Activated CD4-positive, alpha-beta memory T cell treated with anti-CD3 and anti-CD28 coated beads, Interleukin-2, amount 10 ng/mL, durations not matched to agents 7 days and 5 days (primary cell): ENCODE measurements at regions not wholly inside any gene's neighbourhood (a gene's known extent, or its start where the extent isn't known, plus 50 kb on each side); places are given as distances from the start of the nearest gene placed in this dataset.

Experiments
- CTCF ChIA-PET: fragments of 350-600 bp; sonication (Branson Sonifier 250); formaldehyde crosslinking; loops from one replicate; lab custom pipeline; 2021; ENCODE audit warnings: antibody characterized with exemption, inconsistent platforms; lab: Charles Lee
- POLR2A ChIA-PET: fragments of 350-600 bp; sonication (Branson Sonifier 250); formaldehyde crosslinking; loops from one replicate; lab custom pipeline; 2021; ENCODE audit warnings: antibody characterized with exemption; lab: Charles Lee
- DNase-seq: peaks from one replicate; pipeline ENCODE4 v3.0.0-alpha.2; 2020
- H3K27ac Mint-ChIP-seq: one replicate; pipeline ENCODE4 v1.8.0; 2021; ENCODE audit warnings: mild to moderate bottlenecking, mixed read lengths
- H3K27me3 Mint-ChIP-seq: one replicate; pipeline ENCODE4 v1.8.0; 2021; ENCODE audit warnings: mixed read lengths
- H3K36me3 Mint-ChIP-seq: one replicate; pipeline ENCODE4 v1.8.0; 2021; ENCODE audit warnings: low read depth, mixed read lengths
- H3K4me1 Mint-ChIP-seq: one replicate; pipeline ENCODE4 v1.8.0; 2021; ENCODE audit warnings: mixed read lengths
- H3K4me3 Mint-ChIP-seq: one replicate; pipeline ENCODE4 v1.8.0; 2021; ENCODE audit warnings: mild to moderate bottlenecking, mixed read lengths
- H3K9me3 Mint-ChIP-seq: one replicate; pipeline ENCODE4 v1.8.0; 2021; ENCODE audit warnings: mixed read lengths

DNA sequence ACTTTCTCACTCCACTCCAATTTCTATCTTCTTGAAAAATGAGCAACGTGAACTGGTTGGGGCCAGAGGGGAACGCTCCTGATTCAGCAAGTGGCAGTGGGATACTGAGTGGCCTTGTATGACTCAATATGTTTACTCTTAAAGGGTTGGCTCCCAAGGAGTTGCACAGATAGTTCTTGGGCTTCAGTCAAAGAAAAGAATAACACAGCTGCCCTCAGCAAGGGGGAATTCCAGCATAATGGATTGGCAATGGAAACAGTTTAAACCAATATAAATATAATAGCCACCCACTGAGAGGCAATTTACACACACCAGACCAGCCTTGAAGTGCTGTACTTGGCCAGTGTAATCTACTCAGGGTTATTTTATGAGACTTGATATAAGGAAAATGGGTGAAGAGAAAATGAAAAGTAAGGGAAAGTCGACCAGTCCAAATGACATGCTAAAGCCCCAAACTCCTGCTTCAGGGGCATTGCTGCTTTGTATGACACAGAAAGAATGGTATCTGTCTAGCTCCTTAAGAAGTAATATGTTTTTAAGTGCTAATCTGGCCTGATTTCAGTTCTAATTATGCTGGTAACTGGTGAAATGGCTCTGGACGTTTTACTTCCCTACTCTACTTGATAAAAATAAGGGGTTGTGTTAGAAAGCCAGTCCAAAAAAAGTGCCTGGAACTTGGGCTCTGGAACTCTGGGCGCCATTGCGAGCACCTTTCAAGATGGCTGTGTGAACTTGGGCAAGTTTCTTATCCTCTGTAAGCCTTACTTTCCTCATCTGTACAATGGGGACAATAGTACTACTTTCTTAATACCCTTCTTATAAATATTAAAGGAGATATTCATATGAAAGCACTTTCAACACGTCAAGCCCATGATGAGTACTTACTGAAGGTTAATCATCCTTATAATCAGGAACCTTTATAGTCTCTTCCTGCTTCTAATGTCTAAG lies 712.9 kb upstream of the MAP3K7 start:
- ChIA-PET POLR2A (no interaction called here), CTCF (no interaction called here)
- no peak overlapping the region for H3K4me3 Mint-ChIP-seq
- H3K27me3 Mint-ChIP-seq: no peaks in the 10 kb centered on the region
- H3K36me3 Mint-ChIP-seq: no peaks in the 10 kb centered on the region
- no peaks in the 10 kb centered on the region for H3K4me1 Mint-ChIP-seq
- H3K27ac Mint-ChIP-seq: no peak overlapping the region
- H3K9me3 Mint-ChIP-seq: no peaks in the 10 kb centered on the region
- no peak for DNase-seq

DNA sequence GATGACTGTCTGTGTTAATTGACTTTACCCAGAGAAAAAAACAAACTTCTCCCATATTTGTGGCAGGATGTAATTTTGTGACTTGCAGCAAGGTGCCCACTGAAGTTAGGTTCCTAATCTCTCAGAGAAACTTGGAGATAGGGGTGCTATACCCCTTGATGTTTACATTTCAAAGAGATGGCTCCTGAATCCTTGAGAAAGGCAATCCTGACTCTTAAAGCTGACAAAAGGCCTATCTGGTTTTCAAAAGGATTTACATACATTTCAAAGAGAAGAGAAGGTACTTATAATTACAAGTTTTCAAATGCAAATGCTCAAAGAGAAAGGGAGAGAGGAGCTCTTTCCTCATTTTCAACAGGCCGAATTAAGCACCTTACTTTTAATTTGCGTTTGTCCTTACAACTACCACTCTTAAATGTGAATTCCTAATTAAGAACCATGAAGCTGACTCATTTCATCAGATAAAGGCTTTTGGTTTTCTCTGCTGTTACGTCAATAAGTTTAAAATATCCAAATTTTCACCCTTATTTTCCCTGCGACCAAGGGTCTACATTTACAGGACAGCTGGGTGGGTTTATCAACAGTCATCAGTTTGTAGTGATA lies 711.8 kb upstream of the MAP3K7 start:
- Mint-ChIP-seq H3K4me1 (no peaks in the 10 kb centered on the region), H3K27me3 (no peaks in the 10 kb centered on the region), H3K9me3 (no peaks in the 10 kb centered on the region), H3K27ac (no peak overlapping the region), H3K4me3 (no peak overlapping the region), H3K36me3 (no peaks in the 10 kb centered on the region)
- POLR2A ChIA-PET: no interaction called here
- DNase-seq: no peak
- CTCF ChIA-PET: no interaction called here

DNA sequence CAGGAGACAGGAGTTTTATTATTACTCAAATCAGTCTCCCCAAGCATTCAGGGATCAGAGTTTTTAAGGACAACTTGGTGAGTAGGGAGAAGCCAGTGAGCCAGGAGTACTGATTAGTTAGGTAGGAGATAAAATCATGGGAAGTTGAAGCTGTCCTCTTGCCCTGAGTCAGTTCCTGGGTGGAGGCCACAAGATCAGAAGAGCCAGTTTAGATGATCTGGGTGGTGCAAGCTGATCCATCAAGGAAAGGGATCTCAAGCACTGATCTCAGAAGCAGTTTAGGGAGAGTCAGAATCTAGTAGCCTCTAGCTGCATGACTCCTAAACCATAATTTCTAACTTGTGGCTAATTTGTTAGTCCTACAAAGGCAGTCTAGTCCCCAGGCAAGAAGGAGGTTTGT lies 706.5 kb upstream of the MAP3K7 start:
- ChIA-PET POLR2A (no interaction called here), CTCF (no interaction called here)
- Mint-ChIP-seq H3K4me3 (no peak overlapping the region), H3K27ac (no peak overlapping the region), H3K36me3 (no peaks in the 10 kb centered on the region), H3K27me3 (no peaks in the 10 kb centered on the region), H3K4me1 (no peaks in the 10 kb centered on the region), H3K9me3 (no peaks in the 10 kb centered on the region)
- no peak for DNase-seq

DNA sequence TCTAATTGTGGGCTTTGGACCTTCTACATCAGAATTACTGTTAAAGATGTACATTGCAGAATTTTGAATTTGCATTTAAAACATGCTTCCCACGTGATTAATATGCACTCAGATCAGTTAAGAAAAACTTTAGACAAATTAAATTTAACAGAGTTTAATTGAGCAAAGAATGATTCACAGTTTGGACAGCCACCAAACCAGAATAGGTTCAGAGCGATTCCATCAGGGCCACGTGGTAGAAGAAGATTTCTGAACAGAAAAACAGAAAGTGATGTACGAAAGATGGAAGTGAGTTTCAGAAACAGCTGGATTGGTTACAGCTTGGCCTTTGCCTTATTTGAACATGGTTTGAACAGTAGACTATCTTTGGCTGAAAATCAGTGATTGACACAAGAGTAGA lies 704.2 kb upstream of the MAP3K7 start:
- ChIA-PET CTCF (no interaction called here), POLR2A (no interaction called here)
- Mint-ChIP-seq H3K4me1 (no peaks in the 10 kb centered on the region), H3K27me3 (no peaks in the 10 kb centered on the region), H3K36me3 (no peaks in the 10 kb centered on the region), H3K4me3 (no peak overlapping the region), H3K27ac (no peak overlapping the region), H3K9me3 (no peaks in the 10 kb centered on the region)
- DNase-seq: no peak

DNA sequence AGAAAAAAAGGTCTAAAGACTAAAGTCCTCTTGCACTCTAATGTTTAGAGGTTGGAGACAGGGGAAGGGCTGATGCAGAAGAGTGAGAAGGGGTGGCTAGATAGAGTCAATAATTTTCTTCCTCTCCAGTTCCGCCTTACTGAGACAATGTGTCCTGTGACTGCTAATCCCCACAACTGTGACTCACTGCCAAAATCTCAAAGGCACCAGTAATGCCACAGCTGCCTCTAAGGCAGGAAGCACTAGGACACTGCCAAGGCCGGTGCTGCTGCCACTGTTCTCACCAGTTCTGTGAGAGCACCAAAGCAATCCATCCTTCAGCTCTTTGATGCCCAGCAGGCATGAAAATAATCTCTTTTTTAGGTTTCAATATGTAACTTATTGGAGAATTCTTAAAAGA lies 701.9 kb upstream of the MAP3K7 start:
- H3K4me3 Mint-ChIP-seq: no peak overlapping the region
- no peak overlapping the region for H3K27ac Mint-ChIP-seq
- ChIA-PET CTCF (no interaction called here), POLR2A (no interaction called here)
- no peaks in the 10 kb centered on the region for H3K9me3 Mint-ChIP-seq
- H3K4me1 Mint-ChIP-seq: no peaks in the 10 kb centered on the region
- no peaks in the 10 kb centered on the region for H3K27me3 Mint-ChIP-seq
- DNase-seq: no peak
- H3K36me3 Mint-ChIP-seq: no peaks in the 10 kb centered on the region

DNA sequence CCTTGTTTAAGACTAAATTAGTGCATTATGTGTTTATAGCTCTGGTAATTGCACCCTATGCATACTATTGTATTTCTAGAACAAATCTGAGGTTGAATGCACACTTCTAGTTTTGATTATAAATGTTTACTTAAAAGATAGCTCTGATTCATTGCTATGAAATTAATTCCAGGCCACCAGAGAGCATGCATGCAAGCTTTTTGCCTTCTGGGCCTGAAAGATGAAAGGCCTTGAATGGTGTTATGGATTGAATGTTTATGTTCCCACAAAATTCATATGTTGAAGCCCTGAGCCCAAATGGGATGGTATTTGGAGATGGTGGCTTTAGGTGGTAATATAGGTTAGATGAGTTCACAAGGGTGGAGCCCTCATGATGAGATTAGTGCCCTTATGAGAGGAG lies 695.0 kb upstream of the MAP3K7 start:
- ChIA-PET POLR2A (no interaction called here), CTCF (no interaction called here)
- Mint-ChIP-seq H3K4me1 (no peaks in the 10 kb centered on the region), H3K9me3 (no peaks in the 10 kb centered on the region), H3K4me3 (no peak overlapping the region), H3K27ac (no peak overlapping the region), H3K27me3 (no peaks in the 10 kb centered on the region), H3K36me3 (no peaks in the 10 kb centered on the region)
- DNase-seq: no peak

- Mint-ChIP-seq H3K4me1 (no peaks in the 10 kb centered on the region), H3K36me3 (no peaks in the 10 kb centered on the region), H3K4me3 (no peak overlapping the region), H3K9me3 (no peaks in the 10 kb centered on the region), H3K27me3 (no peaks in the 10 kb centered on the region), H3K27ac (no peak overlapping the region)
- CTCF ChIA-PET: no interaction called here
- POLR2A ChIA-PET: no interaction called here
- no peak for DNase-seq
Measured at GRCh38 chr6:91280494-91280830, 693.6 kb upstream of the MAP3K7 start.

DNA sequence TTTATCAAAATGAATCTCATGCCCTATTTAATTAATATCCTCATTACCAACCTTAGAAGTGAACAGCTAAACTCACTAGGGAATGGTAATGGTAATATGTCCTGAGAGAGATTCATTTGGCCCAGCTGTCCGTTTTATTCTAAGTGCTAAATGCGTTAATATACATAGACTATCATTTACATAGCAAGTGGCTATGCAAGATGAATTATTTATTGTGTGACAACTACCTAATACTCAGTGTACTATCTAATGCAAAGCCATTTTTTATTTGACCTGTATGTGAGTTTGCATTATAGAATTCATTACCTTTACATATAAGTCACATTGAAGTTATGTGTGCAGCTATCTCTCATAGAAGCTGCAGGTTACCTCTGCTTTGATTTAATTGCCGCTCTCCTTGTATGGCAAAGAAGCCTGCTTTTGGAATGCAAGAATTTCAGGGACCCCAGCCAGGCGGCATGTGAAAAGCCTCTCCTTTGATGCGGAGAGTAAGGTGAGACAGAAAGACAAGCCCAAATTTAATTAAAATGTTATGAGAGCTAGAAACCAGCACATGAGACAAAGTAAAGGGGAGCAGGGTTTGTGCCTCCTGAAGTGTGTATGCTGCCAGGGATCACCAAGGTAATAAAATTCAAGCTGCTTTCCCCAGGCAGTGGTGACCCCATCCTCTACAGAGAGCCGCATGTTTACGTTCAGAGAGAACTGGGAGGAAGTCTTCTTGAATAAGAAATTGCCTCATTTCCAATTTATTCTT lies 693.0 kb upstream of the MAP3K7 start:
- Mint-ChIP-seq H3K9me3 (no peaks in the 10 kb centered on the region), H3K4me3 (no peak overlapping the region), H3K27ac (no peak overlapping the region), H3K36me3 (no peaks in the 10 kb centered on the region), H3K27me3 (no peaks in the 10 kb centered on the region), H3K4me1 (no peaks in the 10 kb centered on the region)
- ChIA-PET POLR2A (no interaction called here), CTCF (no interaction called here)
- no peak for DNase-seq

DNA sequence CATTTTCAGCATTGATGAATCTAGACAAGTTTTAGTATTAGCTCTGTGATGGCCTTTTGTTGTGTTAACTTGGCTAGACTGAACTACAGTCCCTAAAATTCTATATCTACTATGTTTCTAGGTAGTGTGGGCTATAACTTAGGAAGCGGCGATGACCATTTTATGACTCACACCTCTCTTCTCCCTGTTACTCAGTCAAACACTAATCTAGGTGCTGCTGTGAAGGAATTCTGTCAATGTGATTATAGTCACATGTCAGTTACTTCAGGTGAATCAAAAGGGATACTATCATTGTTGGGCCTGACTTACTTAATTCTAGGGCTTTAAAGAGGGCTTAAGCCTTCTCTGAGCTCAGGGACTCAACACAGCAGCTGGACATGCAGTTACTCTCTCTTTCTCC lies 691.5 kb upstream of the MAP3K7 start:
- Mint-ChIP-seq H3K36me3 (no peaks in the 10 kb centered on the region), H3K27ac (no peak overlapping the region), H3K9me3 (no peaks in the 10 kb centered on the region), H3K27me3 (no peaks in the 10 kb centered on the region), H3K4me3 (no peak overlapping the region), H3K4me1 (no peaks in the 10 kb centered on the region)
- DNase-seq: no peak
- ChIA-PET POLR2A (no interaction called here), CTCF (no interaction called here)

DNA sequence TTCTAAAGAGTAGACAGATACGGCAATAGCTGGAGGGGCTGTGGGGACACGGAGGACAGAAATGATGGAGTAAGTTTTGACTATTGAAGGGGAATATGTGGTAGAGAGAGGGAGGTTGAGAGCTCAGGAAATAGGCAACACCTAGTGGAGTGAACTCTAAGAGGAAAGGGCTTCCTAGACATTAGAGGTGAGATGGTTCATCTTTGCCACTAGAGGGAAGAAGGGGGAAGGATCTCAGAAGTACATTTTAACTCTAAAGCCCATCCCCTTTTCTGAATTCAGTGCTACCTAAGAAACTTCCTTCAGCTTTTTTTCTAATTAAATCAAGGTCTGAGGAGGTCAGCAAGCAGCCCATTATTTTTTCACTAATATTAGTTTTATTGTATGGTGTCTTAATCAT lies 689.4 kb upstream of the MAP3K7 start:
- no peak overlapping the region for H3K27ac Mint-ChIP-seq
- DNase-seq: no peak
- H3K27me3 Mint-ChIP-seq: no peaks in the 10 kb centered on the region
- no peaks in the 10 kb centered on the region for H3K36me3 Mint-ChIP-seq
- ChIA-PET CTCF (no interaction called here), POLR2A (no interaction called here)
- H3K4me3 Mint-ChIP-seq: no peak overlapping the region
- no peaks in the 10 kb centered on the region for H3K4me1 Mint-ChIP-seq
- no peaks in the 10 kb centered on the region for H3K9me3 Mint-ChIP-seq

DNA sequence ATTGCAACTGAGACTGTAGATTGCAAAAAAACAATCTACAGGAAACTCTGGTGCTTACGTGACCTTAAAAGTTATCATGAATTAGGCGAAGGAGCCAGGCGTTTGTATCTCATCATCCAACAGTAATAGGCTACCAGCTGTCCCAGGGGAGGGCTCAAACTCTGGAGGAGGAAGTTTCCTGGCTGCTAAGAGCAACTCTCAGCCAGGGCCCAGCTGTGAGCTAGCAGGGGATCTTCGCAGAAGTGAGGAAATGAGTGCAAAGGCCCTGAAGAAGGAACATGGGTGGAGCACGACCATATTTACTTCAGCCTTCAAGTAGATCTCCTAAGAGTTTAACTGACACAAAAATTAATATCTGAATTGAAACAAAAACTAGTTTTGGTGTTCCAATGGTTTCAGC lies 686.9 kb upstream of the MAP3K7 start:
- H3K36me3 Mint-ChIP-seq: no peaks in the 10 kb centered on the region
- DNase-seq: no peak
- no peak overlapping the region for H3K4me3 Mint-ChIP-seq
- POLR2A ChIA-PET: no interaction called here
- H3K9me3 Mint-ChIP-seq: peaks cover 2% of the 10 kb centered on the region
- CTCF ChIA-PET: no interaction called here
- no peak overlapping the region for H3K27ac Mint-ChIP-seq
- H3K4me1 Mint-ChIP-seq: no peaks in the 10 kb centered on the region
- H3K27me3 Mint-ChIP-seq: no peaks in the 10 kb centered on the region

DNA sequence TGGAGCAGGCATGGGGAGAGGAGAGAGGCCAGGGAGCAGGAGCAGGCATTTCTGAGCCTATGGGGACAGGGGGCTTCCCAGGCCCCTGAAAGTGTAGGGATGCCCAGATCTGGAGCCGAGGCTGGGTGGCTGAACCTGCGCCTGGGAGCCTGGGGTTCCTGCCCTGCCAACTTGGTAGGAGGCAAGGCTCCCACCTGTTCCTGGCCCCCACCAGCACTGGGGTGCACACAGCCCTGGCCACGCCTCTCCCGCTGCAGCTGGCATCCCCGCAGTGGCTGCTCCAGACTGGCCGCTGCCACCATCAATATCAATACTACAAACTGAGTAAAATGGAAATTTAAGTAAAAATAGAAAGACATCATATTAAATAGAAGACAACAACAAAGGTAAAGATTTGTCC lies 684.9 kb upstream of the MAP3K7 start:
- H3K4me3 Mint-ChIP-seq: no peak overlapping the region
- CTCF ChIA-PET: no interaction called here
- POLR2A ChIA-PET: no interaction called here
- H3K9me3 Mint-ChIP-seq: peaks cover 2% of the 10 kb centered on the region
- no peaks in the 10 kb centered on the region for H3K27me3 Mint-ChIP-seq
- no peak for DNase-seq
- H3K36me3 Mint-ChIP-seq: no peaks in the 10 kb centered on the region
- H3K27ac Mint-ChIP-seq: no peak overlapping the region
- H3K4me1 Mint-ChIP-seq: no peaks in the 10 kb centered on the region

GRCh38 chr6:91268941-91269340 lies 682.1 kb upstream of the MAP3K7 start:
- Mint-ChIP-seq H3K36me3 (no peaks in the 10 kb centered on the region), H3K4me3 (no peak overlapping the region), H3K9me3 (peaks cover 2% of the 10 kb centered on the region), H3K4me1 (no peaks in the 10 kb centered on the region), H3K27me3 (no peaks in the 10 kb centered on the region), H3K27ac (no peak overlapping the region)
- ChIA-PET POLR2A (no interaction called here), CTCF (no interaction called here)
- DNase-seq: no peak
